ENCODE measurements at regions not wholly inside any gene's neighbourhood (a gene's known extent, or its start where the extent isn't known, plus 50 kb on each side); places are given as distances from the start of the nearest gene placed in this dataset.
A peak's percentile ranks its signal among the peaks of the same experiment; 100 is the strongest.

DNA sequence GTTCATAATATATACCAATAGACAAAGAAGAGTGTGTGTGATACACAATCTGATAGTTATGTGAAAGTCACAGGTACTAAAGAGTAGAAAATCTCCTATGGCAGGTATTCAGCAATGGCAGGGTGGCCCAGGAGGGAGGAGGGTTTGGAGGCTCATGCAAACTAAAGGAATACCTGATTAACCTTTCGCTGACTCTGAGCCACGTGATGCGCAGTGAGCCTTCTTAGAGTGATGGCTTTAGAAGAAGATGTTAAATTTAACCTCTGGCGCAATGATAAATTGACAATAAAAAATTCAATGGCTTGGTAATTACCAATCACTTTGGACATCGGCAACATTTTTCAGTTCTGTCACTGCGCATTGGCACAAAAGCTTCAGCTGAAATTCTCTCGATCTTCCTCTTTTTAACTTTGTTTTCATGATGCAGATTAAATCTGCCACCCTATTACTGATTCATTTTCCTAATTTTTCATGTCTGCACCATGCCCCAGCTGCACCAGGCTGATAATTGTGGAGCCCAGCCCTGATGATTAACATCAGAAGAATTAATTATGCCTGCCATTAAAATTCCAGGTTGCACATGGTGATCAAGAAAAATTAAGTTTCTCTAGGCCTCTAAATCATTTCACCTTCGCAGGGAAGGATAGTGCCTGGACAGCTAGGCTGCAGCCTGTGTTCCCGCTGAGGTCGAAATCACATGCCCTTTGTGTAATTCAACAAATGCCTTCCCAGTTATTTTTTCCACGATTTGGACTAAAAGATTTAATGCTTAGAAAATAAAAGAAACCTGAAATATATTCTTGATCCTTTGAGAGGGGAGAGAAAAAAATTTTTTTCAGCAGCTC, 250.6 kb upstream of the HNRNPA3 start:
- no peak for DNase-seq (ENCODE audit: insufficient read length, low spot score)
- FAIRE-seq: no peak

DNA sequence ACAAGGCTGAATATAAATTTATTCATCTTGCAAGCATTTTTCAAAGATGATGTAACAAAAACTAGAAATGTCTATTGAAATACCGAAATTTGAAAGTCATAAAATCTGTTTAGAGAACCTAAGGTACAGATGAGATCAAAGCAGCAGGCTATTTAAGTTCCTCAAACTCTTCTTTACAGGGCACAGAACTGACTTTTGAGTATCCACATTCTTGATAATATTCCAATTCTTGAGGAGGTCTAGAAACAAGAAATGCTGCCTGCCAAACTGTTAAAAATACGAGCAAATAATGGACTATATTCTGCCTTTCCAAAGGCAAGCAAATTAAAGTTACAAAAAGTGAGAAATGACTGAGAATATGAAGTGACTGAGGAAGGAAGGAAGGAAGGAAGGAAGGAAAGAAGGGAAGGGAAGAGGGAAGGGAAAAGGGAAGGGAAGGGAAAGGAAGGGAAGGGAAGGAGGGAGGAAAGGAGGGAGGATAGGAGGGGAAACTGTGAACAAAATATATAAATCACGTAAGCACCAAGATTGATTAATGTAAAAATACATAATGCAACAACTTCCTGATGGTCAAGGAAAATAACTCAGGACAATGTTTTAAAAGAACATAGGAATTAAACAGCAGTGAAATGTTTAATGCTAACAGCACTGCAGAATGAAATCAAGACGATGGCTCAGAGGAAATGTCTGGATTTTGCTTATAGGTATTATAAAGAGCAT, 248.9 kb upstream of the HNRNPA3 start:
- DNase-seq (ENCODE audit: insufficient read length, low spot score) (no peak), FAIRE-seq (no peak)
- TF ChIP-seq POU2F2 (IDR thresholded peaks at IDR 0.05; ENCODE audit: low read depth, low read length): no peak
- no peak for TF ChIP-seq TAF1 (IDR thresholded peaks at IDR 0.05; ENCODE audit: low read depth, low read length)
- TF ChIP-seq SPI1 (IDR thresholded peaks at IDR 0.05; ENCODE audit: low read depth, low read length): no peak
- TF ChIP-seq POLR2AphosphoS5 (IDR thresholded peaks at IDR 0.05; ENCODE audit: low read depth, low read length): no peak
- TF ChIP-seq POLR2A (IDR thresholded peaks at IDR 0.05; ENCODE audit: low read depth, low read length): no peak
- TF ChIP-seq PAX5 (IDR thresholded peaks at IDR 0.05; ENCODE audit: insufficient read depth, low read length, severe bottlenecking): no peak

More for the DNA sequence above, 250.6 kb upstream of the HNRNPA3 start:
- no peak for TF ChIP-seq PAX5 (IDR thresholded peaks at IDR 0.05; ENCODE audit: insufficient read depth, low read length, severe bottlenecking)
- TF ChIP-seq POU2F2 (IDR thresholded peaks at IDR 0.05; ENCODE audit: low read depth, low read length): no peak
- TF ChIP-seq SPI1 (IDR thresholded peaks at IDR 0.05; ENCODE audit: low read depth, low read length): no peak
- TF ChIP-seq TAF1 (IDR thresholded peaks at IDR 0.05; ENCODE audit: low read depth, low read length): no peak
- TF ChIP-seq POLR2AphosphoS5 (IDR thresholded peaks at IDR 0.05; ENCODE audit: low read depth, low read length): no peak

GRCh38 chr2:176967911-176968450, 244.6 kb upstream of the HNRNPA3 start:
- FAIRE-seq (no peak), DNase-seq (ENCODE audit: insufficient read length, low spot score) (peak; percentile 0)
- TF ChIP-seq POLR2A (IDR thresholded peaks at IDR 0.05; ENCODE audit: low read depth, low read length): no peak
- peak; percentile 50 for TF ChIP-seq SPI1 (IDR thresholded peaks at IDR 0.05; ENCODE audit: low read depth, low read length)
- TF ChIP-seq PAX5 (IDR thresholded peaks at IDR 0.05; ENCODE audit: insufficient read depth, low read length, severe bottlenecking): no peak

GRCh38 chr2:176969642-176970359, 242.8 kb upstream of the HNRNPA3 start:
- no peak for TF ChIP-seq POLR2A (IDR thresholded peaks at IDR 0.05; ENCODE audit: low read depth, low read length)
- TF ChIP-seq PAX5 (IDR thresholded peaks at IDR 0.05; ENCODE audit: insufficient read depth, low read length, severe bottlenecking): no peak
- TF ChIP-seq TAF1 (IDR thresholded peaks at IDR 0.05; ENCODE audit: low read depth, low read length): no peak
- TF ChIP-seq POLR2AphosphoS5 (IDR thresholded peaks at IDR 0.05; ENCODE audit: low read depth, low read length): no peak
- TF ChIP-seq POU2F2 (IDR thresholded peaks at IDR 0.05; ENCODE audit: low read depth, low read length): no peak
- TF ChIP-seq SPI1 (IDR thresholded peaks at IDR 0.05; ENCODE audit: low read depth, low read length): no peak
- DNase-seq (ENCODE audit: insufficient read length, low spot score) (no peak), FAIRE-seq (no peak)

DNA sequence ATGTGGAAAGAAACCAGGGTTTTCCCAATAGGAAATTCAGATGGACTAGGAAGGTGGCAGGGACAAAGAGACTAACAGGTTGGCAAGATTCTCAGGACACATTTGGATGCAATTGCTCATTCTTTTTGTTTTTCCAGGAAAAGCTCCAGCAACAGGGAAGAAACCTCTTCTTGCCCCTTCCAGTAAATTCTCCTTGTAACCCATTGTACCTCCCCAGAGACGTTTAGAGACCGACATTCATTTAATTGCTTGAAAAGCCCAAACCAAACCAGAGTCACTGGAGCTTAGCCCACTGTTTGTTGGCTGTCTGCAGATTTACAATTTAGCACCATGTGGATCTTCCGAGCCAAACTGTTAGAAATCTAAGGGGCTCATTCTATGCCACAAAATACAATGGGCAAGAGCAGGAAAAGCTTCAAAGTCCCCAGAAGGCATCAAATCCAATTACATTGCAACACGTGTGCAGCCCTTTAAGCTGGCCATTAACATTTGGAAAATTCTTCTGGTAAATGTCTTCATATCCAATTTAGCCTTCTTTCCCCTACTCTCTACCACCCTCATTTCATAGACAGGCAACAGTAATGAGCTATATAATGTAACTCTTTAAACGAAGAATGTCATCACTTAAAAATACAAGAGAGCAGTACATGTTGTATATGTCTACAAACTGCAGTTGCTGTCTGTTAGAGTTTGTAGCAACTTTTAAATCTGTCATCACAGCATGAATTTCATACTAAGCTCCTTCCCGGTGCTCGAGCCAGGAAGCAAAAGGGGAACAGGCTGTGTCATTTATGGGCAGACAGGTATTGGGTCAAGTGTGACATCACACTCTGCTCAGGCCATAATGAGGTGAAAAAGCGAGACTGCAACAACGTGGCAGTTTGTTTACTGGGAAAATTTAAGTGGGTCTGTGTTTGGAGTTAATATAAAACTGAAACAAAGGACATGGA, 235.6 kb upstream of the HNRNPA3 start:
- no peak for DNase-seq (ENCODE audit: insufficient read length, low spot score)
- no peak for TF ChIP-seq POLR2A (IDR thresholded peaks at IDR 0.05; ENCODE audit: low read depth, low read length)
- TF ChIP-seq POU2F2 (IDR thresholded peaks at IDR 0.05; ENCODE audit: low read depth, low read length): no peak
- TF ChIP-seq POLR2AphosphoS5 (IDR thresholded peaks at IDR 0.05; ENCODE audit: low read depth, low read length): no peak
- no peak for TF ChIP-seq SPI1 (IDR thresholded peaks at IDR 0.05; ENCODE audit: low read depth, low read length)
- no peak for TF ChIP-seq PAX5 (IDR thresholded peaks at IDR 0.05; ENCODE audit: insufficient read depth, low read length, severe bottlenecking)
- TF ChIP-seq TAF1 (IDR thresholded peaks at IDR 0.05; ENCODE audit: low read depth, low read length): no peak
- FAIRE-seq: no peak

GRCh38 chr2:176978921-176979320, 233.7 kb upstream of the HNRNPA3 start:
- FAIRE-seq: no peak
- DNase-seq (ENCODE audit: insufficient read length, low spot score): no peak

DNA sequence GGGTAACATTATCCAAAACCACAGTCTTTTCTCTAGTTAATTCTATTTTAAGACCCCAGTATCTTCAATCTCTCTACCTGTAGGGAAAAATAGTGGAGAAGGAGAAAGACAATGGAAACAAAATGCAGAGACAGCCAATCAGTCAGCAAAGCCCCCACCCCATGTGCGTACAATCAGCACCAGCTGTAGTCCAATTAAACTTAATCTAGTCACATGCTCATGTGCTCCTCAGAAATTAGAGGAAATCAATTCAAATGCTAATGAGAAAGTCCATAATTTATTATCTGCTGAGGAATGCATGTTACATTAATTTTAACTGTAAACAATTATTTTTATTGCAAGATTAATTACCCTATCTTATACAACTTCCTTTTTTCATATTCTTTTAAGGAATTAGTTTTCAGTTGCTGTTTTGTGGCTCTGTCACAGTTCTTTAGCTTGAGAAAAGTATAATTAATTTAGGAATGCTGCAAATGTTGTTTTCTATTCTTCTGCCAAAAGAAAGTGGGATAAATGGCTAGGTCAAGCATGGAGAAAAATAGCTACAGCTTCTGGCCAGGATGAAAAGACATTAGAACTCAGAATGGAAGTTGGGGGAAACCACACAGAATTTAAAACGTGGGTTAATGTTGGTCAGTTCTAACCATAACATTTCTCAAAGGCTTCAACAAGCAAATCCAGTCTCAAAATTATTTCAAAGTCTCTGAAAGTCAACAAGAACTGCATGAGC, 232.4 kb upstream of the HNRNPA3 start:
- FAIRE-seq (no peak), DNase-seq (ENCODE audit: insufficient read length, low spot score) (no peak)
- TF ChIP-seq POLR2AphosphoS5 (IDR thresholded peaks at IDR 0.05; ENCODE audit: low read depth, low read length): no peak
- TF ChIP-seq PAX5 (IDR thresholded peaks at IDR 0.05; ENCODE audit: insufficient read depth, low read length, severe bottlenecking): no peak
- no peak for TF ChIP-seq POLR2A (IDR thresholded peaks at IDR 0.05; ENCODE audit: low read depth, low read length)
- TF ChIP-seq POU2F2 (IDR thresholded peaks at IDR 0.05; ENCODE audit: low read depth, low read length): no peak
- no peak for TF ChIP-seq TAF1 (IDR thresholded peaks at IDR 0.05; ENCODE audit: low read depth, low read length)
- TF ChIP-seq SPI1 (IDR thresholded peaks at IDR 0.05; ENCODE audit: low read depth, low read length): no peak

More at GRCh38 chr2:176978921-176979320, 233.7 kb upstream of the HNRNPA3 start:
- no peak for TF ChIP-seq POU2F2 (IDR thresholded peaks at IDR 0.05; ENCODE audit: low read depth, low read length)
- no peak for TF ChIP-seq POLR2A (IDR thresholded peaks at IDR 0.05; ENCODE audit: low read depth, low read length)
- no peak for TF ChIP-seq TAF1 (IDR thresholded peaks at IDR 0.05; ENCODE audit: low read depth, low read length)
- TF ChIP-seq POLR2AphosphoS5 (IDR thresholded peaks at IDR 0.05; ENCODE audit: low read depth, low read length): no peak
- TF ChIP-seq SPI1 (IDR thresholded peaks at IDR 0.05; ENCODE audit: low read depth, low read length): no peak
- TF ChIP-seq PAX5 (IDR thresholded peaks at IDR 0.05; ENCODE audit: insufficient read depth, low read length, severe bottlenecking): no peak

All from GM12891 (cell line).